ENCODE measurements at regions not wholly inside any gene's neighbourhood (a gene's known extent, or its start where the extent isn't known, plus 50 kb on each side); places are given as distances from the start of the nearest gene placed in this dataset.

DNA sequence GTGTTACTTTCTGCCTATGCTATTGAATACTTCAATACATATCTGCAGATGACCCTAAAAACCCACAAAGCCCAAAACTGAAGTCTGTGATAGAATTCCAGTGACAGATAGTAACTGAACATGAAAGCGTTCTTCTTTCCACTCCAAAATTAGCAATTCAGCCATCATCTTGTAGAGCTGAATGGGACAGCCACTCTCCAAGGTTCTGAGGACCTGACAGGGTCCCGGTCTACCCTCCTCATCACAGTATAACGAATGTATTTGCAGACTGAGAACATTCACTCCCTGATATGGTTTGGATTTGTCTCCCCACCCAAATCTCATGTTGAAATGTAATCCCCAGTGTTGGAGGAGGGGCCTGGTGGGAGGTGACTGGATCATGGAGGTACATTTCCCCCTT, 189.5 kb downstream of the MTCL1 start:
- no peak for ATAC-seq
- Histone ChIP-seq H2AFZ (ENCODE audit: low read depth, low read length) (peak overlapping the region; percentile 48; the same call in 1 of the 2 replicates), H3K9me3 (replicated peaks; ENCODE audit: control insufficient read depth, insufficient read depth, low read depth, low read length) (no peaks in the 10 kb centered on the region; the same call in 1 of the 2 replicates), H3K27me3 (ENCODE audit: control insufficient read depth in 2 of 2, insufficient read depth in 2 of 2, low read length in 2 of 2) (no peaks in the 10 kb centered on the region), H3K9ac (ENCODE audit: insufficient read depth in 1 of 2, low read depth in 2 of 2, low read length in 2 of 2) (no peak overlapping the region), H3K4me3 (no peak overlapping the region), H3K4me1 (replicated peaks in 1 of 2; ENCODE audit: control insufficient read depth in 2 of 2, insufficient read depth in 2 of 2, low read length in 2 of 2) (peaks cover 6 to 40% of the 10 kb centered on the region in 2 experiments; a peak in 4 of 5 replicates), H3K79me2 (ENCODE audit: control insufficient read depth, insufficient read depth, low read length) (no peaks in the 10 kb centered on the region), H3K9me1 (ENCODE audit: control insufficient read depth, insufficient read depth, low read length) (no peaks in the 10 kb centered on the region), H3K36me3 (ENCODE audit: control insufficient read depth, insufficient read depth, low read length) (no peaks in the 10 kb centered on the region), H3K4me2 (ENCODE audit: insufficient read depth, low read length) (no peak overlapping the region), H3K27ac (ENCODE audit: extremely low read depth, low read depth, low read length) (no peak overlapping the region), H4K20me1 (replicated peaks; ENCODE audit: control insufficient read depth, insufficient read depth, low read length) (no peaks in the 10 kb centered on the region)
- 57% methylated on average over 3 of the region's 3 CpGs for WGBS (ENCODE audit: insufficient coverage, low coverage, missing lambda C conversion rate)
- in situ Hi-C loops (cut with MboI) = no loop called here
- no TSS peak for BruUV-seq (replicated peaks)
- no peak for FAIRE-seq
- ChIA-PET CTCF (ENCODE audit: low intra/inter-chr PET ratio) (no interaction called here), POLR2A (no interaction called here)
- intact Hi-C loops (cut with micrococcal nuclease) = no loop called here
- no peak for DNase-seq (ENCODE audit: extremely low read depth in 1 of 4, low spot score in 3 of 4)
- TF ChIP-seq FOXK2 (conservative IDR thresholded peaks at IDR 0.05 in 1 of 2, IDR thresholded peaks at IDR 0.05 in 1 of 2; ENCODE audit: low read depth in 2 of 2) (no peak), MCM5 (IDR thresholded peaks at IDR 0.05; ENCODE audit: low read depth) (no peak), EHMT2 (IDR thresholded peaks at IDR 0.05) (peak; percentile 90), TCF7L2 (IDR thresholded peaks at IDR 0.05; ENCODE audit: low read depth, low read length) (no peak), SIX5 (IDR thresholded peaks at IDR 0.05; ENCODE audit: borderline replicate concordance in 1 of 2, insufficient read depth in 1 of 2, low read depth in 1 of 2, low read length in 2 of 2) (no peak), ZNF274 (IDR thresholded peaks at IDR 0.05; ENCODE audit: borderline replicate concordance, low read depth, low read length) (no peak), MED1 (CRISPR knock-in tag; IDR thresholded peaks at IDR 0.05; ENCODE audit: borderline replicate concordance) (no peak)
- TF ChIP-seq, protein P1, sequence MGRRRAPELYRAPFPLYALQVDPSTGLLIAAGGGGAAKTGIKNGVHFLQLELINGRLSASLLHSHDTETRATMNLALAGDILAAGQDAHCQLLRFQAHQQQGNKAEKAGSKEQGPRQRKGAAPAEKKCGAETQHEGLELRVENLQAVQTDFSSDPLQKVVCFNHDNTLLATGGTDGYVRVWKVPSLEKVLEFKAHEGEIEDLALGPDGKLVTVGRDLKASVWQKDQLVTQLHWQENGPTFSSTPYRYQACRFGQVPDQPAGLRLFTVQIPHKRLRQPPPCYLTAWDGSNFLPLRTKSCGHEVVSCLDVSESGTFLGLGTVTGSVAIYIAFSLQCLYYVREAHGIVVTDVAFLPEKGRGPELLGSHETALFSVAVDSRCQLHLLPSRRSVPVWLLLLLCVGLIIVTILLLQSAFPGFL (CRISPR knock-in tag; IDR thresholded peaks at IDR 0.05) = no peak
- TF ChIP-seq, protein P2, sequence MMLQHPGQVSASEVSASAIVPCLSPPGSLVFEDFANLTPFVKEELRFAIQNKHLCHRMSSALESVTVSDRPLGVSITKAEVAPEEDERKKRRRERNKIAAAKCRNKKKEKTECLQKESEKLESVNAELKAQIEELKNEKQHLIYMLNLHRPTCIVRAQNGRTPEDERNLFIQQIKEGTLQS (IDR thresholded peaks at IDR 0.05) = no peak
- TF ChIP-seq, protein P2 (CRISPR knock-in tag; conservative IDR thresholded peaks at IDR 0.05) = no peak
- TF ChIP-seq, protein P3, sequence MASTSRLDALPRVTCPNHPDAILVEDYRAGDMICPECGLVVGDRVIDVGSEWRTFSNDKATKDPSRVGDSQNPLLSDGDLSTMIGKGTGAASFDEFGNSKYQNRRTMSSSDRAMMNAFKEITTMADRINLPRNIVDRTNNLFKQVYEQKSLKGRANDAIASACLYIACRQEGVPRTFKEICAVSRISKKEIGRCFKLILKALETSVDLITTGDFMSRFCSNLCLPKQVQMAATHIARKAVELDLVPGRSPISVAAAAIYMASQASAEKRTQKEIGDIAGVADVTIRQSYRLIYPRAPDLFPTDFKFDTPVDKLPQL (IDR thresholded peaks at IDR 0.05; ENCODE audit: extremely low read depth, insufficient read length) = no peak
- TF ChIP-seq, protein P4, sequence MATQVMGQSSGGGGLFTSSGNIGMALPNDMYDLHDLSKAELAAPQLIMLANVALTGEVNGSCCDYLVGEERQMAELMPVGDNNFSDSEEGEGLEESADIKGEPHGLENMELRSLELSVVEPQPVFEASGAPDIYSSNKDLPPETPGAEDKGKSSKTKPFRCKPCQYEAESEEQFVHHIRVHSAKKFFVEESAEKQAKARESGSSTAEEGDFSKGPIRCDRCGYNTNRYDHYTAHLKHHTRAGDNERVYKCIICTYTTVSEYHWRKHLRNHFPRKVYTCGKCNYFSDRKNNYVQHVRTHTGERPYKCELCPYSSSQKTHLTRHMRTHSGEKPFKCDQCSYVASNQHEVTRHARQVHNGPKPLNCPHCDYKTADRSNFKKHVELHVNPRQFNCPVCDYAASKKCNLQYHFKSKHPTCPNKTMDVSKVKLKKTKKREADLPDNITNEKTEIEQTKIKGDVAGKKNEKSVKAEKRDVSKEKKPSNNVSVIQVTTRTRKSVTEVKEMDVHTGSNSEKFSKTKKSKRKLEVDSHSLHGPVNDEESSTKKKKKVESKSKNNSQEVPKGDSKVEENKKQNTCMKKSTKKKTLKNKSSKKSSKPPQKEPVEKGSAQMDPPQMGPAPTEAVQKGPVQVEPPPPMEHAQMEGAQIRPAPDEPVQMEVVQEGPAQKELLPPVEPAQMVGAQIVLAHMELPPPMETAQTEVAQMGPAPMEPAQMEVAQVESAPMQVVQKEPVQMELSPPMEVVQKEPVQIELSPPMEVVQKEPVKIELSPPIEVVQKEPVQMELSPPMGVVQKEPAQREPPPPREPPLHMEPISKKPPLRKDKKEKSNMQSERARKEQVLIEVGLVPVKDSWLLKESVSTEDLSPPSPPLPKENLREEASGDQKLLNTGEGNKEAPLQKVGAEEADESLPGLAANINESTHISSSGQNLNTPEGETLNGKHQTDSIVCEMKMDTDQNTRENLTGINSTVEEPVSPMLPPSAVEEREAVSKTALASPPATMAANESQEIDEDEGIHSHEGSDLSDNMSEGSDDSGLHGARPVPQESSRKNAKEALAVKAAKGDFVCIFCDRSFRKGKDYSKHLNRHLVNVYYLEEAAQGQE (IDR thresholded peaks at IDR 0.05; ENCODE audit: borderline replicate concordance) = peak; percentile 92
- TF ChIP-seq, protein P4 (CRISPR knock-in tag; IDR thresholded peaks at IDR 0.05; ENCODE audit: low read depth) = peak; percentile 70; the same call in 1 of the 2 replicates

Measured in K562 (cell line).